IPS-NIHi11 (cell line): ENCODE measurements at regions not wholly inside any gene's neighbourhood (a gene's known extent, or its start where the extent isn't known, plus 50 kb on each side); places are given as distances from the start of the nearest gene placed in this dataset.
"Not testable (repeated sequence)": the region's sequence is repeated elsewhere in the genome, so short reads cannot be mapped to it uniquely, and the experiment has no call there.

Source experiments
- DNase-seq: peaks from one replicate; pipeline ENCODE4 v3.0.0; 2012; ENCODE audit warnings: mixed read lengths, low spot score

- no peak for DNase-seq
These were observed 76.7 kb downstream of the RIN2 start for GRCh38 chr20:19834783-19835182.

GRCh38 chr20:19835533-19836222 is 77.6 kb downstream of the RIN2 start:
- no peak for DNase-seq

GRCh38 chr20:19838468-19838867 is 80.4 kb downstream of the RIN2 start:
- DNase-seq, result no peak

- no peak for DNase-seq
These were observed 81.0 kb downstream of the RIN2 start for GRCh38 chr20:19839053-19839452.

GRCh38 chr20:19840111-19840710 is 82.2 kb downstream of the RIN2 start:
- no peak for DNase-seq

- no peak for DNase-seq
These were observed 83.7 kb downstream of the RIN2 start for GRCh38 chr20:19841740-19842139.

GRCh38 chr20:19844850-19845249 is 86.8 kb downstream of the RIN2 start:
- not testable (repeated sequence) for DNase-seq

GRCh38 chr20:19847383-19847782 is 89.3 kb downstream of the RIN2 start:
- no peak for DNase-seq

GRCh38 chr20:19849341-19850197 is 91.5 kb downstream of the RIN2 start:
- DNase-seq, result no peak

GRCh38 chr20:19850198-19850533 is 92.1 kb downstream of the RIN2 start:
- DNase-seq, result peak; percentile 26

- DNase-seq, result no peak
These were observed 93.8 kb downstream of the RIN2 start for GRCh38 chr20:19851861-19852260.

GRCh38 chr20:19855416-19855815 is 97.4 kb downstream of the RIN2 start:
- no peak for DNase-seq

GRCh38 chr20:19858466-19859371 is 100.7 kb downstream of the RIN2 start:
- no peak for DNase-seq

- DNase-seq, result no peak
These were observed 101.4 kb downstream of the RIN2 start for GRCh38 chr20:19859444-19859843.

- DNase-seq, result no peak
These were observed 102.7 kb downstream of the RIN2 start for GRCh38 chr20:19860737-19861136.

GRCh38 chr20:19861147-19861759 is 103.2 kb downstream of the RIN2 start:
- no peak for DNase-seq

- DNase-seq, result no peak
These were observed 106.1 kb downstream of the RIN2 start for GRCh38 chr20:19864130-19864529.

- DNase-seq, result no peak
These were observed 108.0 kb downstream of the RIN2 start for GRCh38 chr20:19866070-19866469.

- DNase-seq, result no peak
These were observed 109.0 kb downstream of the RIN2 start for GRCh38 chr20:19867074-19867473.

GRCh38 chr20:19867940-19868371 is 109.9 kb downstream of the RIN2 start:
- no peak for DNase-seq

GRCh38 chr20:19868441-19868840 is 110.4 kb downstream of the RIN2 start:
- DNase-seq, result no peak

GRCh38 chr20:19872001-19872400 is 113.9 kb downstream of the RIN2 start:
- no peak for DNase-seq
